ENCODE measurements at regions not wholly inside any gene's neighbourhood (a gene's known extent, or its start where the extent isn't known, plus 50 kb on each side); places are given as distances from the start of the nearest gene placed in this dataset.

GRCh38 chr3:28703843-28704242, 355.2 kb upstream of the AZI2 start:
- ChIA-PET CTCF (no interaction called here), POLR2A (ENCODE audit: unreplicated experiment) (no interaction called here)
- DNase-seq (no peak), ATAC-seq (no peak)
- H2AFZ ChIP-seq (ENCODE audit: low read length) = no peak overlapping the region
- no peaks in the 10 kb centered on the region for H3K9me3 ChIP-seq (ENCODE audit: low read length)
- H3F3A ChIP-seq (ENCODE audit: low read length, unreplicated experiment) = no peaks in the 10 kb centered on the region
- H3K27ac ChIP-seq (ENCODE audit: low read length) = no peak overlapping the region
- H3K36me3 ChIP-seq (ENCODE audit: low read depth, low read length) = no peaks in the 10 kb centered on the region
- H3K79me2 ChIP-seq (ENCODE audit: low read length) = no peaks in the 10 kb centered on the region
- no peaks in the 10 kb centered on the region for H3K9me2 ChIP-seq (replicated peaks; ENCODE audit: low read length)
- H3K27me3 ChIP-seq (ENCODE audit: low read length) = 0 out of 2 replicates have a peak, but pooled peaks cover 2% of the 10 kb centered on the region
- TF ChIP-seq, protein P1, sequence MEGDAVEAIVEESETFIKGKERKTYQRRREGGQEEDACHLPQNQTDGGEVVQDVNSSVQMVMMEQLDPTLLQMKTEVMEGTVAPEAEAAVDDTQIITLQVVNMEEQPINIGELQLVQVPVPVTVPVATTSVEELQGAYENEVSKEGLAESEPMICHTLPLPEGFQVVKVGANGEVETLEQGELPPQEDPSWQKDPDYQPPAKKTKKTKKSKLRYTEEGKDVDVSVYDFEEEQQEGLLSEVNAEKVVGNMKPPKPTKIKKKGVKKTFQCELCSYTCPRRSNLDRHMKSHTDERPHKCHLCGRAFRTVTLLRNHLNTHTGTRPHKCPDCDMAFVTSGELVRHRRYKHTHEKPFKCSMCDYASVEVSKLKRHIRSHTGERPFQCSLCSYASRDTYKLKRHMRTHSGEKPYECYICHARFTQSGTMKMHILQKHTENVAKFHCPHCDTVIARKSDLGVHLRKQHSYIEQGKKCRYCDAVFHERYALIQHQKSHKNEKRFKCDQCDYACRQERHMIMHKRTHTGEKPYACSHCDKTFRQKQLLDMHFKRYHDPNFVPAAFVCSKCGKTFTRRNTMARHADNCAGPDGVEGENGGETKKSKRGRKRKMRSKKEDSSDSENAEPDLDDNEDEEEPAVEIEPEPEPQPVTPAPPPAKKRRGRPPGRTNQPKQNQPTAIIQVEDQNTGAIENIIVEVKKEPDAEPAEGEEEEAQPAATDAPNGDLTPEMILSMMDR (conservative IDR thresholded peaks at IDR 0.05; ENCODE audit: low read depth, low read length) = no peak
- TF ChIP-seq EZH2phosphoT487 (IDR thresholded peaks at IDR 0.05; ENCODE audit: borderline replicate concordance, low read length) (no peak), EZH2 (IDR thresholded peaks at IDR 0.05; ENCODE audit: low read length, unreplicated experiment) (no peak)
- H4K20me1 ChIP-seq (ENCODE audit: low read length) = no peaks in the 10 kb centered on the region
- H3K4me2 ChIP-seq (ENCODE audit: low read length) = no peak overlapping the region
- no peak overlapping the region for H3K4me3 ChIP-seq (ENCODE audit: low read length)
- intact Hi-C loops (cut with micrococcal nuclease) = no loop called here
- no TSS peak for BruUV-seq (replicated peaks)
- H3K9ac ChIP-seq (ENCODE audit: low read length) = no peak overlapping the region
- H3K4me1 ChIP-seq (ENCODE audit: insufficient read depth, low read length) = no peaks in the 10 kb centered on the region

DNA sequence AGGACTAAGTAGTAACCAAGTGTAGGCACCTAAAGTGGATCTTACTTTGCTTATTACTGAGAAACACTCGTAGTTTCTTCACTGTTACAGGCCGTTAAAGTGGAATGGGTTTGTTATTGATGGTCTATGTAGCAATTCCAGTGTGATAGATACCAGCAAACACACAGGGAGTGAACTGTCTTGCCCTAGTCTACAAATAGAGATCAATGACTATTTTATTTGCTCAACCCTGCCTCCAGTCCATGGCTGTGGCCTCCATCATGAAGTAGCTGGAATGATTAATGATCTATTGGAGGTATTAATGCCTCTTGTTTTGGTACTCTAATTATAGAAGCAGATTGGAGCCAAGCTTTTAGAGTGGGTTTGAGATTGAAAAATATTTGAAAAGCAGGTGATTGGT, 362.7 kb upstream of the AZI2 start:
- Histone ChIP-seq H3K4me2 (ENCODE audit: low read length) (no peak overlapping the region), H3K4me3 (ENCODE audit: low read length) (no peak overlapping the region), H3K9me2 (replicated peaks; ENCODE audit: low read length) (no peaks in the 10 kb centered on the region), H3F3A (ENCODE audit: low read length, unreplicated experiment) (no peaks in the 10 kb centered on the region), H3K27ac (ENCODE audit: low read length) (no peak overlapping the region), H2AFZ (ENCODE audit: low read length) (no peak overlapping the region), H3K9me3 (ENCODE audit: low read length) (no peaks in the 10 kb centered on the region), H3K36me3 (ENCODE audit: low read depth, low read length) (no peaks in the 10 kb centered on the region), H3K9ac (ENCODE audit: low read length) (no peak overlapping the region), H3K4me1 (ENCODE audit: insufficient read depth, low read length) (no peaks in the 10 kb centered on the region), H3K27me3 (ENCODE audit: low read length) (no peaks in the 10 kb centered on the region), H4K20me1 (ENCODE audit: low read length) (no peaks in the 10 kb centered on the region), H3K79me2 (ENCODE audit: low read length) (no peaks in the 10 kb centered on the region)
- no peak for ATAC-seq
- DNase-seq = no peak
- intact Hi-C loops (cut with micrococcal nuclease) = no loop called here
- ChIA-PET CTCF (no interaction called here), POLR2A (ENCODE audit: unreplicated experiment) (no interaction called here)
- TF ChIP-seq EZH2 (IDR thresholded peaks at IDR 0.05; ENCODE audit: low read length, unreplicated experiment) = no peak
- TF ChIP-seq, protein P1 (conservative IDR thresholded peaks at IDR 0.05; ENCODE audit: low read depth, low read length) = no peak
- TF ChIP-seq EZH2phosphoT487 (IDR thresholded peaks at IDR 0.05; ENCODE audit: borderline replicate concordance, low read length) = no peak
- no TSS peak for BruUV-seq (replicated peaks)

DNA sequence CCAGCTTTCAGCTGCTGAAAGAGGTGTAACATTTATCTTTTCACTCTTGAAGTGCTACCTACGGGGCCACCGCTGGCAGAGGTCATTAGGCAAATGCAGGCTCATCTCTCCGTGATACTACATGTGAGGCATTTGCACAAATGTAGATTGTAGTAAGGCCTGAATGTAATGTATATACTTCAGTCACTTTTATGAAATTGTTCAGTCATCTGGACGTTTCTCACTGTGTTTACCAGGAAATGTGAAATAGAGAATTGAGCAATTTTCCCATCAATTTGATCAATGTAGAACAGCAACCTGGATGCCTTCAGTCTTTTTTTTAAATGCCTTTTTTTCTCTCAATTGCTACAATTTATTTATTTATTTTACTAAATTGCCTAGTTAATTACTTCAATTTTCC, 368.3 kb upstream of the AZI2 start:
- Histone ChIP-seq H2AFZ (ENCODE audit: low read length) (no peak overlapping the region), H3K4me1 (ENCODE audit: insufficient read depth, low read length) (no peaks in the 10 kb centered on the region), H3K36me3 (ENCODE audit: low read depth, low read length) (no peaks in the 10 kb centered on the region), H4K20me1 (ENCODE audit: low read length) (no peaks in the 10 kb centered on the region), H3K9me3 (ENCODE audit: low read length) (no peaks in the 10 kb centered on the region), H3F3A (ENCODE audit: low read length, unreplicated experiment) (no peaks in the 10 kb centered on the region), H3K27me3 (ENCODE audit: low read length) (0 out of 2 replicates have a peak, but pooled peaks cover 7% of the 10 kb centered on the region), H3K4me2 (ENCODE audit: low read length) (no peak overlapping the region), H3K27ac (ENCODE audit: low read length) (no peak overlapping the region), H3K79me2 (ENCODE audit: low read length) (no peaks in the 10 kb centered on the region), H3K9ac (ENCODE audit: low read length) (no peak overlapping the region), H3K4me3 (ENCODE audit: low read length) (no peak overlapping the region), H3K9me2 (replicated peaks; ENCODE audit: low read length) (no peaks in the 10 kb centered on the region)
- no peak for DNase-seq
- ATAC-seq = no peak
- ChIA-PET CTCF (no interaction called here), POLR2A (ENCODE audit: unreplicated experiment) (no interaction called here)
- no TSS peak for BruUV-seq (replicated peaks)
- TF ChIP-seq EZH2phosphoT487 (IDR thresholded peaks at IDR 0.05; ENCODE audit: borderline replicate concordance, low read length) (no peak), EZH2 (IDR thresholded peaks at IDR 0.05; ENCODE audit: low read length, unreplicated experiment) (no peak)
- TF ChIP-seq, protein P1 (conservative IDR thresholded peaks at IDR 0.05; ENCODE audit: low read depth, low read length) = no peak
- intact Hi-C loops (cut with micrococcal nuclease) = no loop called here
